ENCODE measurements at regions not wholly inside any gene's neighbourhood (a gene's known extent, or its start where the extent isn't known, plus 50 kb on each side); places are given as distances from the start of the nearest gene placed in this dataset.
"Not testable (repeated sequence)": the region's sequence is repeated elsewhere in the genome, so short reads cannot be mapped to it uniquely, and the experiment has no call there.

GRCh38 chr3:62940771-62941563 is 65.8 kb upstream of the CADPS start:
- no peak for TF ChIP-seq CTCF (IDR thresholded peaks at IDR 0.05; ENCODE audit: low read depth, low read length)
- DNase-seq (ENCODE audit: extremely low read depth, low read depth): peak; percentile 32

DNA sequence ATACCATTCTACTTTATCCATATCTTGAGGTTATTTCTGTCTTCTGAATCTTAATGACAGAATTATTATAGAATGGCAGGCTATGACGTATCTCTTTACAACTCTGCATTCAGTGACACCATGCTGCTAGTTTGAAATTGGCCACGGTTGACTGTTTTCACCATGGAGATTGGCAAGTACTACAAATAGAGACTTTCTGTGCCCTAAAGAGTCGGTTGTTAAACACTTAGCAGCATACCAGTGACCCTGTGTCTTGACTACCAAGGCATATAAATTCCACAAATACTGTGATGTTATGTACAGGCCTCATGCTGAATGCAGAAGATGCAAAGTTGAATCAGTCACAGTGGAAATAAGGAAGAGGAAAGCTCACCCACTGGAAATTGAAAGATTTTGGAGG is 67.0 kb upstream of the CADPS start:
- DNase-seq (ENCODE audit: extremely low read depth, low read depth): no peak
- no peak for TF ChIP-seq CTCF (IDR thresholded peaks at IDR 0.05; ENCODE audit: low read depth, low read length)

- DNase-seq (ENCODE audit: extremely low read depth, low read depth): no peak
- no peak for TF ChIP-seq CTCF (IDR thresholded peaks at IDR 0.05; ENCODE audit: low read depth, low read length)
Observed at GRCh38 chr3:62942764-62943163, 67.5 kb upstream of the CADPS start.

GRCh38 chr3:62948921-62949320 is 73.7 kb upstream of the CADPS start:
- no peak for TF ChIP-seq CTCF (IDR thresholded peaks at IDR 0.05; ENCODE audit: low read depth, low read length)
- no peak for DNase-seq (ENCODE audit: extremely low read depth, low read depth)

DNA sequence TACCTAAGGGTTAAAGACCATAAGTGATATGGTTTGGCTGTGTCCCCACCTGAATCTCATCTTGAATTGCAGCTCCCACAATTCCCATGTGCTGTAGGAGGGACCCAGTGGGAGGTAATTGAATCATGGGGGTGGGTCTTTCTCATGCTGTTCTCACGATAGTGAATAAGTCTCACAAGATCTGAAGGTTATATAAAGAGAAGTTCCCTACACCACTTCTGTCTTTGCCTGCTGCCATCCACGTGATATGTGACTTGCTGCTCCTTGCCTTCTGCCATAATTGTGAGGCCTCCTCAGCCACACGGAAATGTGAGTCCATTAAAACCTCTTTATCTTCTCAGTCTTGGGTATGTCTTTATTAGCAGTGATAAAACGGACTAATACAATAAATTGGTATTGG is 75.0 kb upstream of the CADPS start:
- TF ChIP-seq CTCF (IDR thresholded peaks at IDR 0.05; ENCODE audit: low read depth, low read length): no peak
- DNase-seq (ENCODE audit: extremely low read depth, low read depth): no peak

DNA sequence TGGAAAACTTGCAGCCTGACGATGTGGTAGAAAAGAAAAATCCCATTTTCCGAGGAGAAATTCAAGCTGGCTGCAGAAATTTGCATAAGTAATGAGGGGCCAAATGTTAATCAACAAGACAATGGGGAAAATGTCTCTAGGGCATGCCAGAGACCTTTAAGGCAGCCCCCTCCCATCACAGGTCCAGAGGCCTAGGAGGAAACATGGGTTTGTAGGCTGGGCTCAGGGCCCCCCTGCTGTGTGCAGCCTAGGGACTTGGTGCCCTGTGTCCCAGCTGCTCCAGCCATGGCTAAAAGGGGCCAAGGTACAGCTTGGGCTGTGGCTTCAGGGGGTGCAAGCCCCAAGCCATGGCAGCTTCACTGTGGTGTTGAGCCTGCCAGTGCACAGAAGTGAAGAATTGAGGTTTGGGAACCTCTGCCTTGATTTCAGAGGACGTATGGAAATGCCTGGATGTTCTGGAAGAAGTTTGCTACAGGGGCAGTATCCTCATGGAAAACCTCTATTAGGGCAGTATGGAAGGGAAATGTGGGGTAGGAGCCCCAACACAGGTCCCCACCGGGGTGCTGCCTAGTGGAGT is 75.9 kb upstream of the CADPS start:
- no peak for TF ChIP-seq CTCF (IDR thresholded peaks at IDR 0.05; ENCODE audit: low read depth, low read length)
- DNase-seq (ENCODE audit: extremely low read depth, low read depth): no peak

- not testable (repeated sequence) for DNase-seq (ENCODE audit: extremely low read depth, low read depth)
Observed at GRCh38 chr3:62951880-62952279, 76.7 kb upstream of the CADPS start.

DNA sequence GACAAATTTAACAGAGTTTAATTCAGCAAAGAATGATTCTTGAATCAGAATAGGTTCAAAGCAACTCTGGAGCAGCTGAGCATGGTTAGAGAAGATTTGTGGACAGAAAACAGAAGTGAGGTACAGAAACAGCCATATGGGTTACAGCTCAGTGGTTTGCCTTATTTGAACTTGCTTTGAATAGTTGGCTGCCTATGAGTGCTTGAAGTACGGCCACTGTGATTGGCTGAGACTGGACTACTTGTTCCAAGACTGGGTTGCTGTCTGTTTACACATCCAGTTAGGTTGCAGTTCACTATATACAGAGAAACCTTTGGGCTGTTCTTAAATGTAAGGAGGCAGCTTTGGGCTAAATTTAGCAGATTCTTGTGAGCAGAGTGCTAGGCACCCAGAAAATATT is 79.4 kb upstream of the CADPS start:
- no peak for DNase-seq (ENCODE audit: extremely low read depth, low read depth)
- TF ChIP-seq CTCF (IDR thresholded peaks at IDR 0.05; ENCODE audit: low read depth, low read length): no peak
